Neural cell (in vitro differentiated cells): ENCODE measurements at regions not wholly inside any gene's neighbourhood (a gene's known extent, or its start where the extent isn't known, plus 50 kb on each side); places are given as distances from the start of the nearest gene placed in this dataset.

Experiments used
- H2AFZ ChIP-seq: fragments of 200-600, 300-800 bp; sonication (generic), shearing (Covaris generic); 2 replicates; pipeline ENCODE4 v1.6.0; 2014; ENCODE audit warnings: low read depth, mild to moderate bottlenecking, antibody characterized with exemption, low read length, moderate library complexity
- H3F3A ChIP-seq: fragments of 200-600 bp; shearing (Covaris generic); 2 replicates; pipeline ENCODE4 v1.6.1; 2016; ENCODE audit warnings: mild to moderate bottlenecking, moderate library complexity, mixed read lengths, antibody characterized with exemption, low read length; ENCODE audit not compliant: insufficient read depth, poor library complexity, severe bottlenecking
- H3K27ac ChIP-seq: fragments of 200-600, 300-800 bp; sonication (generic), shearing (Covaris generic); 2 replicates; pipeline ENCODE4 v1.5.1; 2014; ENCODE audit warnings: mild to moderate bottlenecking, low read length, moderate library complexity
- H3K27me3 ChIP-seq: fragments of 300-800, 200-600 bp; sonication (generic), shearing (Covaris generic); 2 replicates; pipeline ENCODE4 v1.6.0; 2014; ENCODE audit warnings: mild to moderate bottlenecking, low read depth, low read length, moderate library complexity; ENCODE audit not compliant: insufficient read depth
- H3K36me3 ChIP-seq: fragments of 300-800, 200-600 bp; sonication (generic), shearing (Covaris generic); 2 replicates; pipeline ENCODE4 v1.5.1; 2014; ENCODE audit warnings: mild to moderate bottlenecking, antibody characterized with exemption, low read length, moderate library complexity; ENCODE audit not compliant: insufficient read depth
- H3K4me2 ChIP-seq: fragments of 300-800, 200-600 bp; sonication (generic), shearing (Covaris generic); 2 replicates; pipeline ENCODE4 v1.6.0; 2014; ENCODE audit warnings: mild to moderate bottlenecking, low read length
- H3K4me3 ChIP-seq: fragments of 300-800, 200-600 bp; sonication (generic), shearing (Covaris generic); 2 replicates; pipeline ENCODE4 v1.5.1; 2014; ENCODE audit warnings: mild to moderate bottlenecking, low read length, moderate library complexity
- H3K79me2 ChIP-seq: fragments of 200-600 bp; shearing (Covaris generic); replicated peaks from 2 replicates; pipeline ENCODE4 v1.6.0; 2014; ENCODE audit warnings: mild to moderate bottlenecking, low read length, moderate library complexity; ENCODE audit not compliant: insufficient read depth
- H3K9ac ChIP-seq: fragments of 300-800, 200-600 bp; sonication (generic), shearing (Covaris generic); 2 replicates; pipeline ENCODE4 v1.6.1; 2016; ENCODE audit warnings: mild to moderate bottlenecking, low read length, mixed read lengths
- H3K9me2 ChIP-seq: fragments of 200-600 bp; shearing (Covaris generic); 2 replicates; pipeline ENCODE4 v1.6.1; 2016; ENCODE audit warnings: mild to moderate bottlenecking, low read length, mixed read lengths; ENCODE audit not compliant: insufficient read depth
- H3K9me3 ChIP-seq: fragments of 200-600, 300-800 bp; sonication (generic), shearing (Covaris generic); 2 replicates; pipeline ENCODE4 v1.6.1; 2016; ENCODE audit warnings: mild to moderate bottlenecking, mixed run types, low read length, moderate library complexity, mixed read lengths
- H4K20me1 ChIP-seq: fragments of 200-600 bp; shearing (Covaris generic); 2 replicates; pipeline ENCODE4 v1.6.1; 2016; ENCODE audit warnings: mild to moderate bottlenecking, mixed run types; ENCODE audit not compliant: insufficient read depth
- EP300 ChIP-seq: fragments of 450-650 bp; conservative IDR thresholded peaks from 2 replicates; pipeline ENCODE4 v1.6.1; 2014; ENCODE audit warnings: antibody characterized with exemption, mild to moderate bottlenecking, moderate library complexity; ENCODE audit not compliant: poor library complexity, severe bottlenecking
- EZH2 ChIP-seq: fragments of 200-600, 300-800 bp; shearing (Covaris generic), sonication (generic); IDR thresholded peaks from 2 replicates; pipeline ENCODE4 v1.6.1; 2014; ENCODE audit warnings: antibody characterized with exemption, low read length, borderline replicate concordance, mild to moderate bottlenecking; ENCODE audit not compliant: insufficient read depth, poor library complexity, severe bottlenecking
- MXI1 ChIP-seq: fragments of 450-650 bp; conservative IDR thresholded peaks from 2 replicates; pipeline ENCODE4 v1.6.1; 2014; ENCODE audit warnings: antibody characterized with exemption, mild to moderate bottlenecking; ENCODE audit not compliant: poor library complexity, severe bottlenecking
- POLR2AphosphoS5 ChIP-seq: IDR thresholded peaks from 2 replicates; pipeline ENCODE4 v1.6.1; 2012
- RAD21 ChIP-seq: fragments of 450-650 bp; conservative IDR thresholded peaks from 2 replicates; pipeline ENCODE4 v1.6.1; 2014; ENCODE audit warnings: antibody characterized with exemption, mild to moderate bottlenecking, moderate library complexity
- REST ChIP-seq: IDR thresholded peaks from 2 replicates; pipeline ENCODE4 v1.6.1; 2012; ENCODE audit warnings: borderline replicate concordance
- SMC3 ChIP-seq: fragments of 450-650 bp; conservative IDR thresholded peaks from 2 replicates; pipeline ENCODE4 v1.6.1; 2014; ENCODE audit warnings: antibody characterized with exemption, mild to moderate bottlenecking, moderate library complexity; ENCODE audit not compliant: poor library complexity
- TAF1 ChIP-seq: IDR thresholded peaks from 2 replicates; pipeline ENCODE4 v1.6.1; 2012; ENCODE audit warnings: low read depth
- TF ChIP-seq, protein P1 (sequence below): fragments of 450-650 bp; IDR thresholded peaks from 2 replicates; pipeline ENCODE4 v1.5.1; 2014; ENCODE audit warnings: antibody characterized with exemption, mild to moderate bottlenecking, moderate library complexity; ENCODE audit not compliant: poor library complexity, severe bottlenecking

DNA sequence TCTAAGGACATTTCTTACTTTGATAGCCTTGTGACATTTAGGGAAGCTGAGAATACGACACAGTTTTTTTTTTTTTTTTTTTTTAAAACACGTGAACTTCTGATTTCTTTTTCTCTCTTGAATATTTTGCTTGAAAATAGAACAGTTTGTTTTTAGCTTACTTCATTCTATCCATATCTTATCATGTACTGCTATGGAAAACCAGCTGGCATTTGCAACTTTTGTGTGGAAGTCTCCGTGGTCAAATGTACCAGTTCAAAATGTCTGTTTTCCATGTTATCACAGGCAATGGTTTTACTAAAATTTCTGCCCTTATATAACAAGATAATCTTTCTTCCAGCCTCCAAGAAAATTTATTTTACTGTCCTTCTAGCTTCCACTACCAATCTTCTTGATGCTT, 821.6 kb downstream of the DNAJB9 start:
- H3K36me3 ChIP-seq = no peaks in the 10 kb centered on the region
- TF ChIP-seq, protein P1, sequence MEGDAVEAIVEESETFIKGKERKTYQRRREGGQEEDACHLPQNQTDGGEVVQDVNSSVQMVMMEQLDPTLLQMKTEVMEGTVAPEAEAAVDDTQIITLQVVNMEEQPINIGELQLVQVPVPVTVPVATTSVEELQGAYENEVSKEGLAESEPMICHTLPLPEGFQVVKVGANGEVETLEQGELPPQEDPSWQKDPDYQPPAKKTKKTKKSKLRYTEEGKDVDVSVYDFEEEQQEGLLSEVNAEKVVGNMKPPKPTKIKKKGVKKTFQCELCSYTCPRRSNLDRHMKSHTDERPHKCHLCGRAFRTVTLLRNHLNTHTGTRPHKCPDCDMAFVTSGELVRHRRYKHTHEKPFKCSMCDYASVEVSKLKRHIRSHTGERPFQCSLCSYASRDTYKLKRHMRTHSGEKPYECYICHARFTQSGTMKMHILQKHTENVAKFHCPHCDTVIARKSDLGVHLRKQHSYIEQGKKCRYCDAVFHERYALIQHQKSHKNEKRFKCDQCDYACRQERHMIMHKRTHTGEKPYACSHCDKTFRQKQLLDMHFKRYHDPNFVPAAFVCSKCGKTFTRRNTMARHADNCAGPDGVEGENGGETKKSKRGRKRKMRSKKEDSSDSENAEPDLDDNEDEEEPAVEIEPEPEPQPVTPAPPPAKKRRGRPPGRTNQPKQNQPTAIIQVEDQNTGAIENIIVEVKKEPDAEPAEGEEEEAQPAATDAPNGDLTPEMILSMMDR = no peak
- TF ChIP-seq SMC3 (no peak), EP300 (no peak), TAF1 (no peak)
- no peak overlapping the region for H3K4me2 ChIP-seq
- no peaks in the 10 kb centered on the region for H4K20me1 ChIP-seq
- no peak overlapping the region for H2AFZ ChIP-seq
- H3K27ac ChIP-seq = no peak overlapping the region
- H3K27me3 ChIP-seq = no peaks in the 10 kb centered on the region
- no peak overlapping the region for H3K9ac ChIP-seq
- no peak overlapping the region for H3K4me3 ChIP-seq
- H3K79me2 ChIP-seq = no peaks in the 10 kb centered on the region
- no peaks in the 10 kb centered on the region for H3K9me3 ChIP-seq
- no peaks in the 10 kb centered on the region for H3F3A ChIP-seq
- H3K9me2 ChIP-seq = no peaks in the 10 kb centered on the region

GRCh38 chr7:109402107-109402506, 832.4 kb downstream of the DNAJB9 start:
- Histone ChIP-seq H3K9me3 (no peaks in the 10 kb centered on the region), H2AFZ (no peak overlapping the region), H3K79me2 (no peaks in the 10 kb centered on the region), H3K4me2 (no peak overlapping the region), H3F3A (no peaks in the 10 kb centered on the region), H3K9me2 (no peaks in the 10 kb centered on the region), H3K27me3 (no peaks in the 10 kb centered on the region), H3K9ac (no peak overlapping the region), H4K20me1 (no peaks in the 10 kb centered on the region), H3K4me3 (no peak overlapping the region), H3K36me3 (no peaks in the 10 kb centered on the region), H3K27ac (no peak overlapping the region)
- TF ChIP-seq, protein P1 = no peak
- no peak for TF ChIP-seq SMC3
- no peak for TF ChIP-seq POLR2AphosphoS5
- TF ChIP-seq TAF1 = no peak
- TF ChIP-seq EP300 = no peak
- no peak for TF ChIP-seq REST
- TF ChIP-seq RAD21 = no peak
- no peak for TF ChIP-seq EZH2
- TF ChIP-seq MXI1 = no peak
